ENCODE measurements at regions not wholly inside any gene's neighbourhood (a gene's known extent, or its start where the extent isn't known, plus 50 kb on each side); places are given as distances from the start of the nearest gene placed in this dataset.
"Not testable (repeated sequence)": the region's sequence is repeated elsewhere in the genome, so short reads cannot be mapped to it uniquely, and the experiment has no call there.

GRCh38 chr16:21530729-21531383, 68.5 kb upstream of the METTL9 start:
- not testable (repeated sequence) for H3K27ac ChIP-seq (ENCODE audit: low read depth, low read length); H3K9ac ChIP-seq (ENCODE audit: low read length); H3K4me1 ChIP-seq (ENCODE audit: control insufficient read depth, insufficient read depth, low read length); H3K36me3 ChIP-seq (ENCODE audit: control insufficient read depth, insufficient read depth, low read length); H3K4me3 ChIP-seq (ENCODE audit: low read length); H3K27me3 ChIP-seq (ENCODE audit: control insufficient read depth, insufficient read depth, low read length)

GRCh38 chr16:21532996-21533395, 66.4 kb upstream of the METTL9 start:
- H3K9ac ChIP-seq (ENCODE audit: low read length); H3K27me3 ChIP-seq (ENCODE audit: control insufficient read depth, insufficient read depth, low read length); H3K36me3 ChIP-seq (ENCODE audit: control insufficient read depth, insufficient read depth, low read length); H3K4me3 ChIP-seq (ENCODE audit: low read length); H3K4me1 ChIP-seq (ENCODE audit: control insufficient read depth, insufficient read depth, low read length); H3K27ac ChIP-seq (ENCODE audit: low read depth, low read length): not testable (repeated sequence)

- H3K27me3 ChIP-seq (ENCODE audit: control insufficient read depth, insufficient read depth, low read length); H3K4me3 ChIP-seq (ENCODE audit: low read length): not testable (repeated sequence)
Observed at GRCh38 chr16:21533474-21533873, 65.9 kb upstream of the METTL9 start.

GRCh38 chr16:21534561-21534960, 64.8 kb upstream of the METTL9 start:
- H3K27me3 ChIP-seq (ENCODE audit: control insufficient read depth, insufficient read depth, low read length); H3K4me1 ChIP-seq (ENCODE audit: control insufficient read depth, insufficient read depth, low read length); H3K36me3 ChIP-seq (ENCODE audit: control insufficient read depth, insufficient read depth, low read length); H3K9ac ChIP-seq (ENCODE audit: low read length); H3K27ac ChIP-seq (ENCODE audit: low read depth, low read length); H3K4me3 ChIP-seq (ENCODE audit: low read length): not testable (repeated sequence)

More at GRCh38 chr16:21533474-21533873, 65.9 kb upstream of the METTL9 start:
- not testable (repeated sequence) for H3K27ac ChIP-seq (ENCODE audit: low read depth, low read length); H3K4me1 ChIP-seq (ENCODE audit: control insufficient read depth, insufficient read depth, low read length); H3K9ac ChIP-seq (ENCODE audit: low read length); H3K36me3 ChIP-seq (ENCODE audit: control insufficient read depth, insufficient read depth, low read length)

- not testable (repeated sequence) for H3K4me3 ChIP-seq (ENCODE audit: low read length); H3K4me1 ChIP-seq (ENCODE audit: control insufficient read depth, insufficient read depth, low read length); H3K27me3 ChIP-seq (ENCODE audit: control insufficient read depth, insufficient read depth, low read length); H3K9ac ChIP-seq (ENCODE audit: low read length); H3K27ac ChIP-seq (ENCODE audit: low read depth, low read length); H3K36me3 ChIP-seq (ENCODE audit: control insufficient read depth, insufficient read depth, low read length)
Observed at GRCh38 chr16:21535201-21535600, 64.2 kb upstream of the METTL9 start.

- H3K27ac ChIP-seq (ENCODE audit: low read depth, low read length); H3K27me3 ChIP-seq (ENCODE audit: control insufficient read depth, insufficient read depth, low read length); H3K36me3 ChIP-seq (ENCODE audit: control insufficient read depth, insufficient read depth, low read length); H3K4me3 ChIP-seq (ENCODE audit: low read length); H3K9ac ChIP-seq (ENCODE audit: low read length); H3K4me1 ChIP-seq (ENCODE audit: control insufficient read depth, insufficient read depth, low read length): not testable (repeated sequence)
Observed at GRCh38 chr16:21536740-21537139, 62.6 kb upstream of the METTL9 start.

- H3K9ac ChIP-seq (ENCODE audit: low read length); H3K27ac ChIP-seq (ENCODE audit: low read depth, low read length); H3K4me3 ChIP-seq (ENCODE audit: low read length); H3K4me1 ChIP-seq (ENCODE audit: control insufficient read depth, insufficient read depth, low read length); H3K36me3 ChIP-seq (ENCODE audit: control insufficient read depth, insufficient read depth, low read length); H3K27me3 ChIP-seq (ENCODE audit: control insufficient read depth, insufficient read depth, low read length): not testable (repeated sequence)
Observed at GRCh38 chr16:21537598-21537997, 61.8 kb upstream of the METTL9 start.

- not testable (repeated sequence) for H3K27ac ChIP-seq (ENCODE audit: low read depth, low read length); H3K27me3 ChIP-seq (ENCODE audit: control insufficient read depth, insufficient read depth, low read length); H3K4me1 ChIP-seq (ENCODE audit: control insufficient read depth, insufficient read depth, low read length); H3K36me3 ChIP-seq (ENCODE audit: control insufficient read depth, insufficient read depth, low read length); H3K9ac ChIP-seq (ENCODE audit: low read length); H3K4me3 ChIP-seq (ENCODE audit: low read length)
Observed at GRCh38 chr16:21539107-21539618, 60.2 kb upstream of the METTL9 start.

GRCh38 chr16:21540770-21541433, 58.5 kb upstream of the METTL9 start:
- H3K27me3 ChIP-seq (ENCODE audit: control insufficient read depth, insufficient read depth, low read length); H3K27ac ChIP-seq (ENCODE audit: low read depth, low read length); H3K36me3 ChIP-seq (ENCODE audit: control insufficient read depth, insufficient read depth, low read length); H3K4me3 ChIP-seq (ENCODE audit: low read length); H3K9ac ChIP-seq (ENCODE audit: low read length); H3K4me1 ChIP-seq (ENCODE audit: control insufficient read depth, insufficient read depth, low read length): not testable (repeated sequence)

GRCh38 chr16:21541611-21542051, 57.7 kb upstream of the METTL9 start:
- not testable (repeated sequence) for H3K27ac ChIP-seq (ENCODE audit: low read depth, low read length); H3K4me1 ChIP-seq (ENCODE audit: control insufficient read depth, insufficient read depth, low read length); H3K36me3 ChIP-seq (ENCODE audit: control insufficient read depth, insufficient read depth, low read length); H3K4me3 ChIP-seq (ENCODE audit: low read length); H3K27me3 ChIP-seq (ENCODE audit: control insufficient read depth, insufficient read depth, low read length); H3K9ac ChIP-seq (ENCODE audit: low read length)

GRCh38 chr16:21542075-21542474, 57.3 kb upstream of the METTL9 start:
- not testable (repeated sequence) for H3K4me1 ChIP-seq (ENCODE audit: control insufficient read depth, insufficient read depth, low read length); H3K9ac ChIP-seq (ENCODE audit: low read length); H3K27ac ChIP-seq (ENCODE audit: low read depth, low read length); H3K36me3 ChIP-seq (ENCODE audit: control insufficient read depth, insufficient read depth, low read length); H3K27me3 ChIP-seq (ENCODE audit: control insufficient read depth, insufficient read depth, low read length); H3K4me3 ChIP-seq (ENCODE audit: low read length)

GRCh38 chr16:21542491-21543124, 56.8 kb upstream of the METTL9 start:
- not testable (repeated sequence) for H3K9ac ChIP-seq (ENCODE audit: low read length); H3K27me3 ChIP-seq (ENCODE audit: control insufficient read depth, insufficient read depth, low read length); H3K4me3 ChIP-seq (ENCODE audit: low read length); H3K4me1 ChIP-seq (ENCODE audit: control insufficient read depth, insufficient read depth, low read length); H3K36me3 ChIP-seq (ENCODE audit: control insufficient read depth, insufficient read depth, low read length); H3K27ac ChIP-seq (ENCODE audit: low read depth, low read length)

Data from rectal smooth muscle tissue (tissue), 1 donor.